ENCODE measurements at regions not wholly inside any gene's neighbourhood (a gene's known extent, or its start where the extent isn't known, plus 50 kb on each side); places are given as distances from the start of the nearest gene placed in this dataset.

GRCh38 chr5:73242735-73243134, 69.7 kb downstream of the TMEM174 start:
- intact Hi-C loops (cut with micrococcal nuclease; ENCODE audit: unreplicated experiment) = no loop called here
- no peak for DNase-seq (ENCODE audit: low spot score)
- Histone ChIP-seq H3K9me3 (ENCODE audit: low read depth, low read length, poor library complexity, severe bottlenecking) (no peaks in the 10 kb centered on the region), H3K36me3 (ENCODE audit: insufficient read depth, low read length, poor library complexity, severe bottlenecking) (no peaks in the 10 kb centered on the region), H3K27ac (ENCODE audit: low read depth, low read length, poor library complexity, severe bottlenecking) (no peak overlapping the region), H3K4me1 (ENCODE audit: insufficient read depth, low read length, poor library complexity, severe bottlenecking) (no peaks in the 10 kb centered on the region), H3K27me3 (replicated peaks; ENCODE audit: insufficient read depth, low read depth, low read length, poor library complexity) (peaks cover 5% of the 10 kb centered on the region), H3K4me3 (ENCODE audit: low read depth, low read length, poor library complexity, severe bottlenecking) (no peak overlapping the region)
- ChIA-PET CTCF (no interaction called here), POLR2A (ENCODE audit: low non-redundant PET) (no interaction called here)
- no peak for TF ChIP-seq EZH2 (IDR thresholded peaks at IDR 0.05; ENCODE audit: borderline replicate concordance, low read depth, low read length, poor library complexity, severe bottlenecking)
- TF ChIP-seq, protein P1, sequence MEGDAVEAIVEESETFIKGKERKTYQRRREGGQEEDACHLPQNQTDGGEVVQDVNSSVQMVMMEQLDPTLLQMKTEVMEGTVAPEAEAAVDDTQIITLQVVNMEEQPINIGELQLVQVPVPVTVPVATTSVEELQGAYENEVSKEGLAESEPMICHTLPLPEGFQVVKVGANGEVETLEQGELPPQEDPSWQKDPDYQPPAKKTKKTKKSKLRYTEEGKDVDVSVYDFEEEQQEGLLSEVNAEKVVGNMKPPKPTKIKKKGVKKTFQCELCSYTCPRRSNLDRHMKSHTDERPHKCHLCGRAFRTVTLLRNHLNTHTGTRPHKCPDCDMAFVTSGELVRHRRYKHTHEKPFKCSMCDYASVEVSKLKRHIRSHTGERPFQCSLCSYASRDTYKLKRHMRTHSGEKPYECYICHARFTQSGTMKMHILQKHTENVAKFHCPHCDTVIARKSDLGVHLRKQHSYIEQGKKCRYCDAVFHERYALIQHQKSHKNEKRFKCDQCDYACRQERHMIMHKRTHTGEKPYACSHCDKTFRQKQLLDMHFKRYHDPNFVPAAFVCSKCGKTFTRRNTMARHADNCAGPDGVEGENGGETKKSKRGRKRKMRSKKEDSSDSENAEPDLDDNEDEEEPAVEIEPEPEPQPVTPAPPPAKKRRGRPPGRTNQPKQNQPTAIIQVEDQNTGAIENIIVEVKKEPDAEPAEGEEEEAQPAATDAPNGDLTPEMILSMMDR (conservative IDR thresholded peaks at IDR 0.05; ENCODE audit: low read depth, low read length) = no peak
- BruUV-seq (replicated peaks) = no TSS peak

DNA sequence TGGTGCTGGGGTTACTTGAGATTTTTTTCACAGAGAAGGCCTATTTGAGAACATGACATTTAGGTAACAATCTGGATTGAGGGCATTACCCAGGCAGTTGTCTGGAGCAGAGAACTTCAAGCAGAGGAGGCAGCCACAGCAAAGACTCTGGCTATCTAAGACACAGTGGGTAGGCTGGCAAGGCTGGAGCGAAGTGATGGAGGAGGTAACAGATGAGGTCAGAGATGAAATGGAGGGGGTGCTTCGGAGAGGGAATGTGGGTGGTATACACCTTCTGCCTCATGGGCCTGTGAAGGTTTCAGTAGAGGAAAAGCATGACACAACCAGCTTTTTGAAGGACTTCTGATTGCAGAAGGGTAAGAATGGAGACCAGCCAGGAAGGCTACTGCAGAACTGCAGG, 65.9 kb downstream of the TMEM174 start:
- no peak for TF ChIP-seq EZH2 (IDR thresholded peaks at IDR 0.05; ENCODE audit: borderline replicate concordance, low read depth, low read length, poor library complexity, severe bottlenecking)
- TF ChIP-seq, protein P1 (conservative IDR thresholded peaks at IDR 0.05; ENCODE audit: low read depth, low read length) = no peak
- intact Hi-C loops (cut with micrococcal nuclease; ENCODE audit: unreplicated experiment) = no loop called here
- Histone ChIP-seq H3K9me3 (ENCODE audit: low read depth, low read length, poor library complexity, severe bottlenecking) (no peaks in the 10 kb centered on the region), H3K27me3 (replicated peaks; ENCODE audit: insufficient read depth, low read depth, low read length, poor library complexity) (peaks cover 5% of the 10 kb centered on the region), H3K4me3 (ENCODE audit: low read depth, low read length, poor library complexity, severe bottlenecking) (no peak overlapping the region), H3K27ac (ENCODE audit: low read depth, low read length, poor library complexity, severe bottlenecking) (no peak overlapping the region), H3K4me1 (ENCODE audit: insufficient read depth, low read length, poor library complexity, severe bottlenecking) (no peaks in the 10 kb centered on the region), H3K36me3 (ENCODE audit: insufficient read depth, low read length, poor library complexity, severe bottlenecking) (no peaks in the 10 kb centered on the region)
- ChIA-PET CTCF (no interaction called here), POLR2A (ENCODE audit: low non-redundant PET) (no interaction called here)
- no TSS peak for BruUV-seq (replicated peaks)
- DNase-seq (ENCODE audit: low spot score) = no peak

- ChIA-PET CTCF (no interaction called here), POLR2A (ENCODE audit: low non-redundant PET) (no interaction called here)
- Histone ChIP-seq H3K27me3 (replicated peaks; ENCODE audit: insufficient read depth, low read depth, low read length, poor library complexity) (peaks cover 9% of the 10 kb centered on the region), H3K36me3 (ENCODE audit: insufficient read depth, low read length, poor library complexity, severe bottlenecking) (no peaks in the 10 kb centered on the region), H3K4me1 (ENCODE audit: insufficient read depth, low read length, poor library complexity, severe bottlenecking) (no peaks in the 10 kb centered on the region), H3K9me3 (ENCODE audit: low read depth, low read length, poor library complexity, severe bottlenecking) (no peaks in the 10 kb centered on the region), H3K4me3 (ENCODE audit: low read depth, low read length, poor library complexity, severe bottlenecking) (no peak overlapping the region), H3K27ac (ENCODE audit: low read depth, low read length, poor library complexity, severe bottlenecking) (no peak overlapping the region)
- DNase-seq (ENCODE audit: low spot score) = no peak
- BruUV-seq (replicated peaks) = no TSS peak
- intact Hi-C loops (cut with micrococcal nuclease; ENCODE audit: unreplicated experiment) = no loop called here
- TF ChIP-seq, protein P1 (conservative IDR thresholded peaks at IDR 0.05; ENCODE audit: low read depth, low read length) = no peak
- no peak for TF ChIP-seq EZH2 (IDR thresholded peaks at IDR 0.05; ENCODE audit: borderline replicate concordance, low read depth, low read length, poor library complexity, severe bottlenecking)
Measured at GRCh38 chr5:73236541-73237128, 63.6 kb downstream of the TMEM174 start.

Data from A673 (cell line).